Bronchial epithelial cell (primary cell): ENCODE measurements at regions not wholly inside any gene's neighbourhood (a gene's known extent, or its start where the extent isn't known, plus 50 kb on each side); places are given as distances from the start of the nearest gene placed in this dataset.

Experiments
- DNase-seq: peaks from one replicate; pipeline ENCODE4 v3.0.0-alpha.2; 2010; ENCODE audit warnings: low read depth
- FAIRE-seq: peaks from 2 replicates; lab custom pipeline; 2011; peaks lifted over from hg19 to GRCh38; lab: Jason Lieb, UNC
- H3K27me3 ChIP-seq: 2 replicates; pipeline ENCODE4 v1.5.1; 2011; ENCODE audit warnings: low read length; ENCODE audit not compliant: control insufficient read depth, insufficient read depth
- H3K36me3 ChIP-seq: 2 replicates; pipeline ENCODE4 v1.5.1; 2011; ENCODE audit warnings: low read length; ENCODE audit not compliant: control insufficient read depth, insufficient read depth
- H3K4me3 ChIP-seq: 2 replicates; pipeline ENCODE4 v1.5.1; 2011; ENCODE audit warnings: mild to moderate bottlenecking, low read depth, low read length, control low read depth
- CTCF ChIP-seq: IDR thresholded peaks from 2 replicates; pipeline ENCODE4 v1.5.1; 2011; ENCODE audit warnings: mild to moderate bottlenecking, moderate library complexity, low read length, control low read depth, inconsistent platforms; ENCODE audit not compliant: insufficient read depth, severe bottlenecking

GRCh38 chr11:71191201-71191600 is 61.2 kb downstream of the SHANK2 start:
- Histone ChIP-seq H3K27me3 (no peaks in the 10 kb centered on the region), H3K36me3 (peaks cover 2% of the 10 kb centered on the region), H3K4me3 (no peak overlapping the region)
- TF ChIP-seq CTCF: no peak
- no peak for FAIRE-seq
- no peak for DNase-seq

GRCh38 chr11:71190551-71190950 is 61.8 kb downstream of the SHANK2 start:
- H3K4me3 ChIP-seq: no peak overlapping the region
- FAIRE-seq (no peak), DNase-seq (no peak)
- peaks cover 2% of the 10 kb centered on the region for H3K36me3 ChIP-seq
- no peak for TF ChIP-seq CTCF
- H3K27me3 ChIP-seq: no peaks in the 10 kb centered on the region

DNA sequence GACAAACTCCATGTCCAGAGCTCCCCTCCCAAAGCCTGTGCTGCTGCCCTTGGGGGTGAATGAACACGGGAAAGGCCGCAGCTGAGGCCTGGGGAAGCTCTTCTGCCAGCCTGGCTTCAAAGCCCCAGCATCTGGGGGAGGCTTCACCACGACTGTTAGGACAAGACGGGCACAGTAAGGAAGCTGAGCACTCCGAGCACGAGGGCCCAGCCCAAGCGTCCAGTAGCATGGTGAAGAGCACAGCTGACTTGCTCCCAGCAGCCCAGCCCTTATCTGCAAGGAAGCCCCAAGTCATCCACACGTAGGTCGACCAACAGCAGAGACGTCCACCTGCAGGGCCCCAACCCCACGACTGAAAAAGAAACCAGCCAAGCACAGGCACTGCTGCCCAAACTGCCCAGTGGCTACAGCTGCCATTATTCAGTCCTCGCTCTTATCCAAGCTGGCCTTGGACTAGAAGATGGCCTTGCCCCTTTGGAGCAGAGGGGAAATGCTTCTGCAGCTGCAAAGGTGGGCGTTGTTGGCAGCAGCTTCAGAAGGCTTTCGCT is 62.5 kb downstream of the SHANK2 start:
- Histone ChIP-seq H3K4me3 (no peak overlapping the region), H3K27me3 (no peaks in the 10 kb centered on the region), H3K36me3 (peaks cover 2% of the 10 kb centered on the region)
- FAIRE-seq (no peak), DNase-seq (no peak)
- no peak for TF ChIP-seq CTCF

- no peak for FAIRE-seq
- H3K27me3 ChIP-seq: no peaks in the 10 kb centered on the region
- no peak overlapping the region for H3K4me3 ChIP-seq
- DNase-seq: no peak
- peaks cover 2% of the 10 kb centered on the region for H3K36me3 ChIP-seq
- no peak for TF ChIP-seq CTCF
These were observed 63.2 kb downstream of the SHANK2 start for GRCh38 chr11:71188886-71189767.

GRCh38 chr11:71188073-71188472 is 64.3 kb downstream of the SHANK2 start:
- Histone ChIP-seq H3K27me3 (no peaks in the 10 kb centered on the region), H3K36me3 (peaks cover 2% of the 10 kb centered on the region), H3K4me3 (no peak overlapping the region)
- DNase-seq: no peak
- no peak for TF ChIP-seq CTCF
- FAIRE-seq: peak; percentile 84

- FAIRE-seq: peak; percentile 23
- no peak for TF ChIP-seq CTCF
These were observed 65.6 kb downstream of the SHANK2 start for GRCh38 chr11:71186806-71187205.

More at GRCh38 chr11:71186806-71187205, 65.6 kb downstream of the SHANK2 start:
- no peaks in the 10 kb centered on the region for H3K27me3 ChIP-seq
- no peak for DNase-seq
- H3K4me3 ChIP-seq: no peak overlapping the region
- H3K36me3 ChIP-seq: peaks cover 2% of the 10 kb centered on the region
